K562 (cell line): ENCODE measurements at regions not wholly inside any gene's neighbourhood (a gene's known extent, or its start where the extent isn't known, plus 50 kb on each side); places are given as distances from the start of the nearest gene placed in this dataset.

Experiments
- ATAC-seq: fragments of 200-7000 bp; cut with Tn5 transposase; 3 replicates; pipeline ENCODE4 v1.9.1; 2020; ENCODE audit warnings: moderate library complexity
- BruUV-seq: library from RNA; stranded (reverse); fragments of 400-500 nt; replicated peaks from 2 replicates; lab custom pipeline; 2021; lab: Mats Ljungman, UMichigan
- CTCF ChIA-PET: fragments of 300-600 bp; formaldehyde crosslinking; extraction: SDS; loops from one replicate; lab custom pipeline; 2021; ENCODE audit warnings: low intra/inter-chr PET ratio; lab: Yijun Ruan, JAX
- POLR2A ChIA-PET: fragments of 300-600, 350-650 bp; sonication (Branson Sonifier 250); formaldehyde crosslinking; extraction: SDS; loops from one replicate; lab custom pipeline; 2021; ENCODE audit warnings: antibody characterized with exemption, inconsistent platforms; lab: Yijun Ruan, JAX
- DNase-seq, 4 experiments: peaks; one replicate each; pipeline versions ENCODE4 v3.0.0 to v3.0.0-alpha.2; 2011 to 2018; ENCODE audit warnings: low spot score in 3 of 4, mixed read lengths in 3 of 4; ENCODE audit errors: extremely low read depth in 1 of 4
- FAIRE-seq: peaks from 2 replicates; lab custom pipeline; 2011; peaks lifted over from hg19 to GRCh38; lab: Jason Lieb, UNC
- H2AFZ ChIP-seq: 2 replicates; pipeline ENCODE4 v1.6.0; 2011; ENCODE audit warnings: low read depth, low read length, control low read depth, inconsistent platforms
- H3K27ac ChIP-seq: fragments of 200-600 bp; 3 replicates; pipeline ENCODE4 v1.8.0; 2011; ENCODE audit warnings: low read depth, mild to moderate bottlenecking, control low read depth, inconsistent platforms, low read length, moderate library complexity, mixed read lengths; ENCODE audit errors: extremely low read depth
- H3K27me3 ChIP-seq, 2 experiments: fragments of 300-600 bp in 1 of 2; 2 replicates in 1 of 2; 3 replicates in 1 of 2; pipeline versions ENCODE4 v1.6.0 to v1.8.0; 2011; ENCODE audit warnings: inconsistent platforms in 2 of 2, low read length in 2 of 2, mild to moderate bottlenecking in 1 of 2, mixed read lengths in 1 of 2, moderate library complexity in 1 of 2; ENCODE audit not compliant: control insufficient read depth in 2 of 2, insufficient read depth in 2 of 2
- H3K36me3 ChIP-seq: fragments of 300-600 bp; 3 replicates; pipeline ENCODE4 v1.8.0; 2011; ENCODE audit warnings: mild to moderate bottlenecking, low read length, inconsistent platforms; ENCODE audit not compliant: control insufficient read depth, insufficient read depth
- H3K4me1 ChIP-seq, 2 experiments: fragments of 200-600 bp in 1 of 2; replicated peaks in 1 of 2; 2 replicates in 1 of 2; 3 replicates in 1 of 2; pipeline versions ENCODE4 v1.5.1 to v1.8.0; 2011; ENCODE audit warnings: inconsistent platforms in 2 of 2, low read length in 2 of 2, mild to moderate bottlenecking in 1 of 2, mixed read lengths in 1 of 2, moderate library complexity in 1 of 2; ENCODE audit not compliant: control insufficient read depth in 2 of 2, insufficient read depth in 2 of 2
- H3K4me2 ChIP-seq: 2 replicates; pipeline ENCODE4 v1.6.1; 2011; ENCODE audit warnings: low read length, control low read depth, inconsistent platforms, mixed read lengths; ENCODE audit not compliant: insufficient read depth
- H3K4me3 ChIP-seq: fragments of 200-600 bp; sonication (generic), shearing (Covaris generic); 2 replicates; pipeline ENCODE4 v1.5.1; 2016; ENCODE audit warnings: control low read depth, inconsistent platforms
- H3K79me2 ChIP-seq: fragments of 200-600 bp; 3 replicates; pipeline ENCODE4 v1.8.0; 2011; ENCODE audit warnings: low read length, inconsistent platforms; ENCODE audit not compliant: control insufficient read depth, insufficient read depth
- H3K9ac ChIP-seq, 2 experiments: 2 replicates each; pipeline versions ENCODE4 v1.6.0 to v1.6.1; 2011; ENCODE audit warnings: low read depth in 2 of 2, low read length in 2 of 2, control low read depth in 1 of 2, inconsistent platforms in 1 of 2, mild to moderate bottlenecking in 1 of 2, mixed read lengths in 1 of 2; ENCODE audit not compliant: insufficient read depth in 1 of 2
- H3K9me1 ChIP-seq: one replicate; pipeline ENCODE4 v1.6.0; 2011; ENCODE audit warnings: inconsistent platforms, mild to moderate bottlenecking, low read length, moderate library complexity; ENCODE audit not compliant: control insufficient read depth, insufficient read depth
- H3K9me3 ChIP-seq: replicated peaks from 2 replicates; pipeline ENCODE4 v1.5.1; 2011; ENCODE audit warnings: low read depth, low read length, inconsistent platforms; ENCODE audit not compliant: control insufficient read depth, insufficient read depth
- H4K20me1 ChIP-seq: replicated peaks from 2 replicates; pipeline ENCODE4 v1.6.1; 2011; ENCODE audit warnings: low read length, inconsistent platforms, mixed read lengths; ENCODE audit not compliant: control insufficient read depth, insufficient read depth
- ARHGAP35 ChIP-seq: fragments of 450-650 bp; IDR thresholded peaks from 2 replicates; pipeline ENCODE4 v1.6.1; 2018; ENCODE audit not compliant: partially characterized antibody
- FOXK2 ChIP-seq, 2 experiments: fragments of 450-650 bp; IDR thresholded peaks in 1 of 2; conservative IDR thresholded peaks in 1 of 2; 2 replicates each; pipeline ENCODE4 v1.6.1; 2016; ENCODE audit warnings: low read depth in 2 of 2, mild to moderate bottlenecking in 1 of 2
- HDAC6 ChIP-seq: IDR thresholded peaks from 2 replicates; pipeline ENCODE4 v1.6.1; 2012; ENCODE audit warnings: low read depth, mild to moderate bottlenecking, control low read depth, inconsistent platforms, low read length, moderate library complexity
- MAFG ChIP-seq: fragments of 450-650 bp; conservative IDR thresholded peaks from 2 replicates; pipeline ENCODE4 v1.6.1; 2016; ENCODE audit warnings: missing genetic modification characterization, missing compliant biosample characterization
- NR2C1 ChIP-seq, 2 experiments: fragments of 450-650 bp; IDR thresholded peaks; 2 replicates each; pipeline ENCODE4 v1.6.1; 2017; ENCODE audit warnings: mild to moderate bottlenecking in 2 of 2, antibody characterized with exemption in 1 of 2, inconsistent platforms in 1 of 2, missing compliant biosample characterization in 1 of 2, missing genetic modification characterization in 1 of 2
- NR2F6 ChIP-seq: fragments of 450-650 bp; formaldehyde crosslinking; IDR thresholded peaks from 2 replicates; pipeline ENCODE4 v1.4.0; 2020; ENCODE audit warnings: mild to moderate bottlenecking
- SP1 ChIP-seq: sonication (generic); formaldehyde crosslinking; IDR thresholded peaks from 2 replicates; pipeline ENCODE4 v1.8.1; 2022; ENCODE audit warnings: mild to moderate bottlenecking, missing genetic modification reagents
- ZNF561 ChIP-seq: fragments of 450-650 bp; formaldehyde crosslinking; conservative IDR thresholded peaks from 2 replicates; pipeline ENCODE4 v1.4.0; 2020; ENCODE audit warnings: mild to moderate bottlenecking, moderate library complexity
- WGBS: fragments of 100-300 bp; shearing (Covaris generic); methylation state at CpG from one replicate; pipeline ENCODE4 v1.1.6; 2016; ENCODE audit warnings: low coverage, mixed read lengths; ENCODE audit not compliant: insufficient coverage; ENCODE audit errors: missing lambda C conversion rate; 5-methylcytosine and 5-hydroxymethylcytosine counted together
- in situ Hi-C: fragments of 300-500 bp; cut with MboI; formaldehyde crosslinking; loops from 4 replicates; pipeline ENCODE4 v1.15.0; 2018; ENCODE audit warnings: inconsistent platforms, mixed read lengths
- intact Hi-C: fragments of 100-400 bp; cut with micrococcal nuclease; formaldehyde crosslinking; loops from 2 replicates; pipeline ENCODE4 v1.14.2; 2022
- TF ChIP-seq, protein P1 (sequence below): sonication (generic); formaldehyde crosslinking; IDR thresholded peaks from 2 replicates; pipeline ENCODE4 v1.8.0; 2022; ENCODE audit warnings: mild to moderate bottlenecking, low read depth, missing genetic modification reagents
- TF ChIP-seq, protein P2 (sequence below): fragments of 200-400 bp; formaldehyde crosslinking; IDR thresholded peaks from 2 replicates; pipeline ENCODE4 v1.6.1; 2017; ENCODE audit warnings: mild to moderate bottlenecking, low read depth, low read length, moderate library complexity
- TF ChIP-seq, protein P3 (sequence below), 3 experiments: IDR thresholded peaks in 2 of 3; conservative IDR thresholded peaks in 1 of 3; 2 replicates each; pipeline ENCODE4 v1.5.1; 2011 to 2012; ENCODE audit warnings: low read length in 3 of 3, mild to moderate bottlenecking in 3 of 3, control low read depth in 2 of 3, improper control_type of control experiment in 1 of 3, inconsistent platforms in 1 of 3, low read depth in 1 of 3, mixed read lengths in 1 of 3, moderate library complexity in 1 of 3; ENCODE audit not compliant: insufficient read depth in 2 of 3
- TF ChIP-seq, protein P4 (sequence below): sonication (generic); formaldehyde crosslinking; IDR thresholded peaks from 2 replicates; pipeline ENCODE4 v1.8.1; 2023; ENCODE audit warnings: mild to moderate bottlenecking, missing genetic modification reagents

DNA sequence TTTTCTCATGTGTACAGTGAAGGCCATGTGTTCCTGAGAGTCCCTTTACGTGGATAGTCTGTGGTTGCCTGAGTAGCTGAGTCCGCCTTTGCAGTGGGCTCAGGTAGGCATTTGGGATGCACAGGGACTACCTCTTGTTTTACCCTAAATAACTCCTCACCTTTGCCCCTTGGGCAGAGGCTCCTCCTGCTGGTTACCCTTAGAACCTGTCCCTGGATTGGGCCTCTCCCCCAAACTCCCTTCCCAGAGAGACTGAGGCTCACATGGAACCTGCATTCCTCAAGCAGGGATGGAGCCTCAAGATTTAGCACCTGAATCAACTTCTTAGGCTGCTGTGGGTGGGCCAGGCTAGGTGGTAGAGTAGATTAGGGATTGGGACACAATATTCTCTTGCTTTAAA is 111.7 kb downstream of the FOXD2 start:
- in situ Hi-C loops (no loop called here), intact Hi-C loops (no loop called here)
- peak in 1 of 4 experiments; percentile 33 for DNase-seq
- ChIA-PET CTCF (interaction anchor here (0.6 kb wide), 1 partner anchor 112 kb away, joined by 3 read pairs; no protein-coding TSS in a partner anchor), POLR2A (interaction anchor here (0.8 kb wide), 1 partner anchor 28 kb away, joined by 3 read pairs; no protein-coding TSS in a partner anchor)
- H3K4me3 ChIP-seq, result no peak overlapping the region
- no peak overlapping the region for H2AFZ ChIP-seq
- H3K9me1 ChIP-seq, result no peaks in the 10 kb centered on the region
- BruUV-seq, result no TSS peak
- 5% methylated on average over 2 of the region's 2 CpGs for WGBS
- H3K27ac ChIP-seq, result no peak overlapping the region
- no peaks in the 10 kb centered on the region for H3K79me2 ChIP-seq
- peaks cover 3% of the 10 kb centered on the region; the same call in 1 of the 2 replicates for H4K20me1 ChIP-seq
- no peaks in the 10 kb centered on the region for H3K4me1 ChIP-seq
- no peak overlapping the region for H3K4me2 ChIP-seq
- H3K9ac ChIP-seq, result no peak overlapping the region
- peak; percentile 71 for FAIRE-seq
- H3K27me3 ChIP-seq, result peaks cover 14 to 58% of the 10 kb centered on the region in 2 experiments
- ATAC-seq, result peak; percentile 59
- H3K9me3 ChIP-seq, result no peaks in the 10 kb centered on the region
- no peaks in the 10 kb centered on the region for H3K36me3 ChIP-seq
- TF ChIP-seq FOXK2 (conservative IDR thresholded peaks at IDR 0.05 in 1 of 2, IDR thresholded peaks at IDR 0.05 in 1 of 2; ENCODE audit: low read depth in 2 of 2), result no peak
- TF ChIP-seq, protein P1, sequence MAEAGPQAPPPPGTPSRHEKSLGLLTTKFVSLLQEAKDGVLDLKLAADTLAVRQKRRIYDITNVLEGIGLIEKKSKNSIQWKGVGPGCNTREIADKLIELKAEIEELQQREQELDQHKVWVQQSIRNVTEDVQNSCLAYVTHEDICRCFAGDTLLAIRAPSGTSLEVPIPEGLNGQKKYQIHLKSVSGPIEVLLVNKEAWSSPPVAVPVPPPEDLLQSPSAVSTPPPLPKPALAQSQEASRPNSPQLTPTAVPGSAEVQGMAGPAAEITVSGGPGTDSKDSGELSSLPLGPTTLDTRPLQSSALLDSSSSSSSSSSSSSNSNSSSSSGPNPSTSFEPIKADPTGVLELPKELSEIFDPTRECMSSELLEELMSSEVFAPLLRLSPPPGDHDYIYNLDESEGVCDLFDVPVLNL, result no peak
- TF ChIP-seq ZNF561 (CRISPR knock-in tag), result no peak
- TF ChIP-seq HDAC6, result no peak
- TF ChIP-seq ARHGAP35, result no peak
- TF ChIP-seq, protein P2, sequence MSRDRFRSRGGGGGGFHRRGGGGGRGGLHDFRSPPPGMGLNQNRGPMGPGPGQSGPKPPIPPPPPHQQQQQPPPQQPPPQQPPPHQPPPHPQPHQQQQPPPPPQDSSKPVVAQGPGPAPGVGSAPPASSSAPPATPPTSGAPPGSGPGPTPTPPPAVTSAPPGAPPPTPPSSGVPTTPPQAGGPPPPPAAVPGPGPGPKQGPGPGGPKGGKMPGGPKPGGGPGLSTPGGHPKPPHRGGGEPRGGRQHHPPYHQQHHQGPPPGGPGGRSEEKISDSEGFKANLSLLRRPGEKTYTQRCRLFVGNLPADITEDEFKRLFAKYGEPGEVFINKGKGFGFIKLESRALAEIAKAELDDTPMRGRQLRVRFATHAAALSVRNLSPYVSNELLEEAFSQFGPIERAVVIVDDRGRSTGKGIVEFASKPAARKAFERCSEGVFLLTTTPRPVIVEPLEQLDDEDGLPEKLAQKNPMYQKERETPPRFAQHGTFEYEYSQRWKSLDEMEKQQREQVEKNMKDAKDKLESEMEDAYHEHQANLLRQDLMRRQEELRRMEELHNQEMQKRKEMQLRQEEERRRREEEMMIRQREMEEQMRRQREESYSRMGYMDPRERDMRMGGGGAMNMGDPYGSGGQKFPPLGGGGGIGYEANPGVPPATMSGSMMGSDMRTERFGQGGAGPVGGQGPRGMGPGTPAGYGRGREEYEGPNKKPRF, result no peak
- TF ChIP-seq, protein P3, sequence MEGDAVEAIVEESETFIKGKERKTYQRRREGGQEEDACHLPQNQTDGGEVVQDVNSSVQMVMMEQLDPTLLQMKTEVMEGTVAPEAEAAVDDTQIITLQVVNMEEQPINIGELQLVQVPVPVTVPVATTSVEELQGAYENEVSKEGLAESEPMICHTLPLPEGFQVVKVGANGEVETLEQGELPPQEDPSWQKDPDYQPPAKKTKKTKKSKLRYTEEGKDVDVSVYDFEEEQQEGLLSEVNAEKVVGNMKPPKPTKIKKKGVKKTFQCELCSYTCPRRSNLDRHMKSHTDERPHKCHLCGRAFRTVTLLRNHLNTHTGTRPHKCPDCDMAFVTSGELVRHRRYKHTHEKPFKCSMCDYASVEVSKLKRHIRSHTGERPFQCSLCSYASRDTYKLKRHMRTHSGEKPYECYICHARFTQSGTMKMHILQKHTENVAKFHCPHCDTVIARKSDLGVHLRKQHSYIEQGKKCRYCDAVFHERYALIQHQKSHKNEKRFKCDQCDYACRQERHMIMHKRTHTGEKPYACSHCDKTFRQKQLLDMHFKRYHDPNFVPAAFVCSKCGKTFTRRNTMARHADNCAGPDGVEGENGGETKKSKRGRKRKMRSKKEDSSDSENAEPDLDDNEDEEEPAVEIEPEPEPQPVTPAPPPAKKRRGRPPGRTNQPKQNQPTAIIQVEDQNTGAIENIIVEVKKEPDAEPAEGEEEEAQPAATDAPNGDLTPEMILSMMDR (IDR thresholded peaks at IDR 0.05 in 2 of 3, conservative IDR thresholded peaks at IDR 0.05 in 1 of 3; ENCODE audit: insufficient read depth in 2 of 3, low read depth in 1 of 3, low read length in 3 of 3), result peak; percentile 36 to 47 (median 41); a peak in 5 of 6 replicates
- TF ChIP-seq NR2F6 (CRISPR knock-in tag), result no peak
- TF ChIP-seq NR2C1 (IDR thresholded peaks at IDR 0.05), result no peak
- peak; percentile 58; the same call in 1 of the 2 replicates for TF ChIP-seq NR2C1 (tag; IDR thresholded peaks at IDR 0.05)
- TF ChIP-seq, protein P4, sequence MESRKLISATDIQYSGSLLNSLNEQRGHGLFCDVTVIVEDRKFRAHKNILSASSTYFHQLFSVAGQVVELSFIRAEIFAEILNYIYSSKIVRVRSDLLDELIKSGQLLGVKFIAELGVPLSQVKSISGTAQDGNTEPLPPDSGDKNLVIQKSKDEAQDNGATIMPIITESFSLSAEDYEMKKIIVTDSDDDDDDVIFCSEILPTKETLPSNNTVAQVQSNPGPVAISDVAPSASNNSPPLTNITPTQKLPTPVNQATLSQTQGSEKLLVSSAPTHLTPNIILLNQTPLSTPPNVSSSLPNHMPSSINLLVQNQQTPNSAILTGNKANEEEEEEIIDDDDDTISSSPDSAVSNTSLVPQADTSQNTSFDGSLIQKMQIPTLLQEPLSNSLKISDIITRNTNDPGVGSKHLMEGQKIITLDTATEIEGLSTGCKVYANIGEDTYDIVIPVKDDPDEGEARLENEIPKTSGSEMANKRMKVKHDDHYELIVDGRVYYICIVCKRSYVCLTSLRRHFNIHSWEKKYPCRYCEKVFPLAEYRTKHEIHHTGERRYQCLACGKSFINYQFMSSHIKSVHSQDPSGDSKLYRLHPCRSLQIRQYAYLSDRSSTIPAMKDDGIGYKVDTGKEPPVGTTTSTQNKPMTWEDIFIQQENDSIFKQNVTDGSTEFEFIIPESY, result no peak
- TF ChIP-seq SP1 (CRISPR knock-in tag), result no peak
- TF ChIP-seq MAFG, result no peak
